HG03060 (cell line): ENCODE measurements at regions not wholly inside any gene's neighbourhood (a gene's known extent, or its start where the extent isn't known, plus 50 kb on each side); places are given as distances from the start of the nearest gene placed in this dataset.

Experiments used
- ATAC-seq: cut with Tn5 transposase; IDR thresholded peaks from one replicate; pipeline ENCODE4 v1.9.1; 2021; ENCODE audit warnings: low read depth, moderate number of reproducible peaks; ENCODE audit not compliant: unreplicated experiment

DNA sequence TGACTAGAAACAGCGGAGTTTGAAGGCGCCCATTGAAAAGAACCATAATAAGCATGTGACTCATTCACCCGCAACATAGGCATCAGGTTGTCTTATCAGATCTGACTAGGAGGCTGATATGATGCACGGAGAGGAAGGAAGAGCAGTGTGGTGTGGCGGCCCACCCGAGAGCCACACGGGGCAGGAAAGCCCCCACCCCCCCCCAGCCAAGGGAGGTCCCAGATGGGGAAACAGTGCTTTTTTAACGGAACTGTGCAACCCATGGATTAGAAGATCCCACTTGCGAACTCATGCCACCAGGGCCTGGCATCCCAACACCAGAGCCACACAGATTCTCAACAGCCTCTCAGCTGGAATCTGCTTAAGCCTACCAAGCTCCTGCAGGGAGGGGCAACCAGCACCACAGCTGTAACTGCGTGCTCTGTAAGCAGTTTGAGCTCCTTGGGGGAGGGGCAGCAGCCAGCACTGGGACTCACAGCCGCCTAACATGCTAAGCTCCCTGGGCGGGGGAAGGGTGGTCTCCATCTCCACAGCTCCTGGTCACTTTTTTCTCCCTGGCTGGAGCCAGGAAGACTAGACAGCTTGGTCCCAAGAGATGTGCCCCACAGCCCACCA lies 466.2 kb downstream of the PDGFC start:
- no peak for ATAC-seq

DNA sequence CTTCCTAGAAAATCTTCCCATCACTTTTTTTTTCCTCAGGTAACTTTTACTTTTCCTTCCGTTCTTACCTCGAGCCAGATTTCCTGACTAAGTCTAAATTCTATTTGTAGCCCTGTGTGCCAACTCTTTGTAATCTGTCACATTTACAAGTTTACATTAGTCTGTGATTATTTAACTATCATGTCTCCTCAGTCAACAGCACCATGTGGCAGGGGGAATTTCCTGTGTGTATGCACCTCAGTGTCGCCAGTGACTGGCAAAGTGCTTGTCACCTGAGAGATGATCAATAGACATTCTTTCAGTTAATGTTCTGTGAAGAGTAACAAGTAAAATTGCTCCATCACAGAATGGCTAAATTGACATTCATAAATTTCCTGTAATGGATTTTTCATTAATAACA lies 468.5 kb downstream of the PDGFC start:
- no peak for ATAC-seq

DNA sequence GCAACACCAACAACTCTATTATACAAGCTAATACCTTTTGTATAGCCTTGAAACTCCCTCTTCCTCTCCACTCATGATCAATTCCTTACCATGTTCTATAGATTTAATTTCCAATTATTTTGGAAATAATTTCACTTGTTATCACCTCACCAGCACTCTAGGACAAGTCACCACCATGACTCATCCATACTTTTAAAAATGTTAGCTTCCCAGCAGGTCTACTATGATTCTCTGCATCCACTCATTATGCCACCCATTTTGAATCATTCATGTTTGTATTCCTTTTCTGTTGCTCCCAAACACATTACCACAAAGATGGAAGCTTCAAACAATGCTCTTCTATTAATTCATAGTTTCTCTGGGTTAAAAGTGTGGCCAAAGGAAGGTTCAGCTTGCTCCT lies 469.6 kb downstream of the PDGFC start:
- no peak for ATAC-seq

DNA sequence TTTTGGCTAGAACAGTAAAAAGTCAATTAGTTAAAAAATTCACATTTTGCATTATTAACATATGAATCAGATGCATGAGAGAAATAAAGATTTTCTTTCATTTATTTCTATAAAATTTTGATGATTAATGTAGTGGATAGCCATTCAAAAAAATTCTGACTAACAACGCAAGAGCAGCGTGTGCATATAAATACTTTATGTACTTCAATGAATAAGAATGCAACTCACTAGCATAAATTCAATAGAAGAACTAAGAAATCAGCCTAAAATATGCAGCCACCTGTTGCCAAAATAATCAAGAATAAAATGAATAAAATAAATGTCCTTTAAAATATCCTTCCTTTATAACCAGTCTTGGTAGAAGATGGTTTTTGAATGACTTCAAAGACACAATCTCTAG lies 471.9 kb downstream of the PDGFC start:
- no peak for ATAC-seq

DNA sequence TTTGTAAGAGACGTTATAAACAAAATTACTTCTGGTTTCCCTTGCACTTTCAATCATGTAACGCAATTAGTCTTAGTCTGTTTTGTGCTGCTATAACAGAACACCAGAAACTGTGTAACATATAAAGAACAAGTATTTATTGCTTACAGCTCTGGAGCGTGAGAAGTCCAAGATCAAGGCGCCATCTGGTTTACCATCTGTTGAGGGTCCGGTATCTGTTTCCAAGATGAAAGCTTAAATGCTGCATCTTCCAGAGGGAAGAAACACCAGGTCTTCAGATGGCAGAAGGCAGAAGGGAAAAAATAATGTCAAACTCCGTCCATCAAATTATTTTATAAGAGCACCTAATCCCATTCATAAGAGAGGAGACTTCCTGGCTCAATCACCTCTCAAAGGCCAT lies 474.1 kb downstream of the PDGFC start:
- no peak for ATAC-seq

DNA sequence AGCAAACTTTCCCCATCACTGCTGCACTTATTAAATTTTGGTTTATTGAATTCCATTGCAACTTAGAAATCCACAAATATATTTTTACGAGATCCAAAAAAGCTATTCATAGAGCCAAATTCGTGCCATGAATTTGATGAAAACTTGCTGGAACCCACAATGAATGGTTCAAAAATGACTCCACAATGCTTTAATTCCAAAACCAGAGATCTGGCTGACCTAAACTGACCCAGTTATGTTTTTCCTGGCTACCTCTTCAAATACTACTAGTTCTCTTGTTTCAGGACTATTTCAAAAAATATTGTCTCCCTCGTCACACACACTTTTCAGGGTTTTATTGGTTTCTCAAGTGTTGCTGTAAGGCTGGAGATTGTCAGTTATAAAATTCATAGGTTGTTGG lies 474.8 kb downstream of the PDGFC start:
- ATAC-seq, result no peak

DNA sequence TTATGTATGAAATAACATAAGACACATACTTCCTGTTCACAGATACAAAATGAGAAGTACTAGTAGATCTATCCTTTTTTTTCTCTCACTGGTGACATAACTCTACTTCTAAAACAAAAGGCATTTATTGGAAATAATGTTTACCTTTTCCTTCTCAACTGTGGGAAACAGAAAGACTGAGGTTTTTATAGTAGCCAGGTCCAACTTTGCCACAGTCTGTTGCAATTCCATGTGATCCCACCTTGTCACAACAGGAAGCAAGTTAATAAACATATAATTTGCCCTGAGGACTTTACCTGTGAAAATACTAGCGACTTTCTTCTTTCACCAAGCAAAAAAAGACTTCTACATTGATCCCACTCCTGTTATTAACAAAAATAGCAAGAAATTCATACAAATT lies 475.8 kb downstream of the PDGFC start:
- no peak for ATAC-seq

DNA sequence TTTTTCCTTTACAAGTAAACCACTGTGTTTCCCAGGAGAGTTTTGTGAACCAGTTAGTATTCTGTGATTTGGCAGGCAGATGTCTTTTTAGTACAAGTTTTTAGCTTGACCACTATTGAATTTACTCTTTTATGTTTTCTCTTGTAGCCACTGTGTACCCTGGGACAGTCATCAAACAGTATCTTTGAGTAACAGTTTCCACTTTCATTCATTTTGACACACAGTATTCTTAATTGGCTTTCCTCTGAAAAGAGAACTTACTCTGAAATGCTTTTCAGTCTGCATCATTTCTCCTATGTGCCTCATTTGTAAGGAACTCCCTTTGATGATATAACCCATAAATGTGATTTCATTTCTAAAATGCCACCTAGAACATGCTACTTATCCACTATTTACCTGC lies 476.5 kb downstream of the PDGFC start:
- ATAC-seq, result no peak

DNA sequence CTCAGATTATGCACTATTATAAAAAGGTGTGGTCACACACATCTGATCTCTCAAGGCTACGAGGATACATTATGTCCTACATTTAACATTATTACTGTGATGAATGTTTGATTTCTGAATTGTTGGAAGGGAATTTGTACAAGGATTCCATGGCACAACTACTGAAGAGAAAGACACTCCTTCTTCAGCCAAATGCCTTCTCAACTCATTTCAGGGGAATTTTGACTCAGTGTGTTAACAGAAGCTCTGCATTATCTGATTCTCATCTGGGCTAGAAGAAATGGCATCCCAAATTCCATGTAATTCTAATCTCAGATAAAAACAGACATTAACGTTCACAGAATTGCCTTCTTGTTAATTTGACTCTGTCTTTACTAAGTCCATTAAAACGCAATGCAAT lies 477.7 kb downstream of the PDGFC start:
- ATAC-seq, result no peak

DNA sequence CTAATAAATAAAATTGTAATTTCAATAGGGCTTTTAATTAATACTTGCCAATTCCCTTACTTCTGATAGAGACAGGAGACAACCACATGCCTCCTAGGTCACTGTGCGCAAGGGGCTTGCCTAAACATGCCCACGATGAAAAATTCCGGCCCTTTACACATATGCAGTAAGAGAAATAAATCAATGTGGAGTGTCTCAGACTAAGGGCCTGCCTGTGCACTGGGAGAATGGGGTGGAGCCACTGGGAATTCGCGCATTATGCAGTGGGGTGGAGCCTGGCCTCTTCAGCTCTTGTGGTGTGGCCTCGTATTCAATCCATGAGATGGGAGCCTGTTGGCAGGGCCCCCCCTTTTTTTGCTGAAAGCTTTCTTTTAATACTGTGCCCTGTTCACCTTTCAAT lies 484.5 kb downstream of the PDGFC start:
- ATAC-seq, result no peak

DNA sequence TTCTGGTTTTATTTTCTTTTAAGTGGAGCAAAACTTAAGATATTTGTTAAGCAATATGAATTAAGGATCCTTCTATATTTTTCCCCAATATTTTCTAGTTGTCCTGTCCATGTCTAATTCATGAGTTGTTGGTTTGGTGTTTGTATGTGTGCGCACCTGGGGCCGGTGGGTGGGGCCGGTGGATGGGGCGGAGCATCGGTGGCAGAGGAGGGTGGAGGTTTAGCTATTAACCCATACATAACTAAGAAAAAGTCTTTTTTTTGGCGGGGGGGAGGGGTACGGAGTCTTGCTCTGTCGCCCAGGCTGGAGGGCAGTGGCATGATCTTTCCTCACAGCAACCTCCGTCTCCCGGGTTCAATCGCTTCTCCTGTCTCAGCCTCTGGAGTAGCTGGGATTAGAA lies 489.8 kb downstream of the PDGFC start:
- no peak for ATAC-seq

DNA sequence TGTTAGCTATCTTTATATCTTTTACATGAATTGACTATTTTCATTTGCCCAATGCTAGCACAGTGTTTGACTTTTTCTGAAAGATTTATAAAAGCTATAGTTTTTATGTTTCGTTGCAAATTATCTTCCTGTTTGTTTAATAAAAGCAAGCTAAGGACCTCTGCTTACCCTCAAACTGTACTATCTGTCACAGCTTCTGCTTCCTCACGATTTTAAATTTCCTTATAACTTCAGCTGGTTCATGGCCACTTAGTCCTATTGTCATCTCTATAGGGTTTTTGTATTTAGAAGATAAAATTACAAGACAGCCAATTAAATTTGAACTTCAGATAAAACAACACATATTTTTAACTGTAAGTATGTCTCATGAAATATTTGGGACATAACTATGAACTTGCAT lies 494.0 kb downstream of the PDGFC start:
- no peak for ATAC-seq

DNA sequence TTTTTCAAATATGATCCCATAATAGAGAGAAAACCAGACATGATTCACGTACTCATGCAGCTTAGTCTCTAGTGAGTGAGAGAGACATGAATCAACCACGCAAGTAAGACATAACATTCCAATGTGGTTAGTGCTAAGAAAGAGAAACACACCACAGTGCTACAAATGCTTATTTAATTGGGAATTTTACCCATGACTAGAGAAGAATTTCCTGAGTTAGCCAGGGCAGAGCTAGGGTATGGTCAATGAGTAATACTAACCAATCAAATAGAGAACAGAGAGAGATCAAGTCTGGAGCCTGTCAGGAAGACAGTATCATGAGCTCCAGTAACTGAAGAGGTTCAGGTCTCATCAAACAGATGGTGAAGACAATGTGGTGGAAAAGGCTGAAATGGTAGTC lies 495.2 kb downstream of the PDGFC start:
- ATAC-seq, result no peak

DNA sequence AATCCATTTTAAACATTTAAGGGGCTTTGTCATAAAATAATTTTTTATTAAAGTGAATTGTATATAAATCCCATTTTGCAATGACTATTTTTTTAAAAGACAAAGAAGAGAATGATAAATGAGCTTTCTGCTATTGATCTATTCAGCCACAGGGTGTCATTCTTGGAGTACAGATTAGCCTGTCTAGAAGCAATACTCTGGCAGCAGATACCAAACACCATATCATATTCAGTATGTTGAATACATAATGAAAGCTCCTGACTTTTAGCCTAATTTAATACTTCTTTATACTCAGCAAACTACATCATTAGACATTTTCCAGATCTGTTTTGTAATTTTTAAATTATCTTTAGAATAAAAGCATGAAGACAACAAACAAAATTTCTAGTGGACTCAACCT lies 496.3 kb downstream of the PDGFC start:
- ATAC-seq, result peak; percentile 37

DNA sequence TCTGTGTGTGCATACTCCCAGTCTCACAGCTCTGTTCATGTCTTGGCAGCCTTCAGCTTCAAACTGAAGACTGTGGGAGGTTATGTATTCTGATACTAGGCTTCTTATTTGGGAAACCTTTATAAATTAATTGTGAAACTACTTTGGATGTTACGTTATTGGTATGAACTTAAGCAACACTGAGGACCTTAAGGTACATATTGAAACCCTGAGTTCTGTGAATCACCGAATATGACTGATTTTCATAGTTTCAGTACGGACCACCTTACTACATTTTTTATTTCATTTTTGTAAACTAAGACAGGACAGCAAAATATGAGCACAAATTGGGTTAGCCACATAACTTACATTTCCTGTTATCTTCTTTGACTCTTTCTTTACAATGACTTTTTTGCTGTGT lies 498.4 kb downstream of the PDGFC start:
- ATAC-seq, result peak; percentile 39

DNA sequence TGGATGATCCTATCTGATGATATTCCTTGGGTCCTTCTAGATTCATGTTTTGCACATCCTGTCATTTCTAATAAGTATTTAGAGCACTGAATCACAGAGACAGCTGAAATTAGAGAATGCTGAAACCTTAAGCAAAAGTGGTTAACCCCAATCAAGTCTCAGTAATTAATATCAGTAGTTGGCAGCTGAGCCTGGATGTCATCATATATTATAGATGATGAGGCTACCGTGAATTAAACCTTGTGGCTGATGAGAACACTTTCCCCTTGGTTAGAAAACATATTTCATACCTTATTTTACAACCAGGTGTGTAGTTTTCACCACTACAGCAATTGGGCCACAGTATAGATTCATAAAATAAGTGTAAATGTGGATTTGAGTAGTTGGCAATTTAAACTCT lies 499.0 kb downstream of the PDGFC start:
- no peak for ATAC-seq

DNA sequence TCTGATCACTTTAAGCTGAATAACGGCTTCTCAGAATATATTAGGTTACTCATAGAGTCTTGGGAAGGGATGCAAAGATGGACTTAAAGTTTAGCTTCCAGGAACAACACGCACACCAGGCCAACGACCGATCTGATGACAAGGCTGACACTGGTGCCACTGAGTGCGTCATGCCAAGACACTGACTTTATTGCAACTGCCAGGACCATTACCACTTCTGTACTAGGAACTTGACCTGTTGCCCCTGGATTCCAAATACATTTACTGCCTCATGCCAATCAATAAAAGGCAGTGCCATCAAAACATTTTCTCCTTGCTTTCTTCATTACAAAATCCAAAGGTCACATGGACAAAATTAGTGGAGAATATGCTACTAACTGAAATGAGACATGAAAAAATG lies 505.9 kb upstream of the CTSO start:
- no peak for ATAC-seq

DNA sequence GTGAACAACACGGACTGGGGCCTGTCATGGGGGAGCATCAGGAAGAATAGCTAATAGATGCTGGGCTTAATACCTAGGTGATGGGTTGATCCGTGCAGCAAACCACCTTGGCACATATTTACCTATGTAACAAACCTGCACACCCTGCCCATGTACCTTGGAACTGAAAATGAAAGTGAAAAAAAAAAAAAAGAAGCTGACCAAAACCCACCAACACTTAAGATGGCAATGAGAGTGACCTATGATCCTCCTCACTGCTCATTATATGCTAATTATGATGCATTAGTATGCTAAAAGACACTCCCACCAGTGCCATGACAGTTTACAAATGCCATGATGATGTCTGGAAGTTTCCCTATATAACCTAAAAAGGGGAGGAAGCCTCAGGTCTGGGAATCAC lies 503.2 kb upstream of the CTSO start:
- no peak for ATAC-seq

DNA sequence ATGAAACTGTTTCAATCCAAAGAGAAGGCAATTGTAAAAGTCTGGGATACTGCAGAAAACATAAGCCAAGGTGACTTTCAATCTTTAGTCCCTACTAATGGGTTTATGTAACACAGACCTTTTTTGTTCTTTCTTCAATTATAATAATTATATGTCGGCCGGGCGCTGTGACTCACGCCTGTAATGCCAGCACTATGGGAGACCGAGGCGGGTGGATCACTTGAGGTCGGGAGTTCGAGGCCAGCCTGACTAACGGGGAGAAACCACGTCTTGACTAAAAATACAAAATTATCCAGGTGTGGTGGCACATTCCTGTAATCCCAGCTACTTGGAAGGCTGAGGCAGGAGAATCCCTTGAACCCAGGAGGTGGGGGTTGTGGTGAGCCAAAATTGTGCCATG lies 489.8 kb upstream of the CTSO start:
- ATAC-seq, result no peak

DNA sequence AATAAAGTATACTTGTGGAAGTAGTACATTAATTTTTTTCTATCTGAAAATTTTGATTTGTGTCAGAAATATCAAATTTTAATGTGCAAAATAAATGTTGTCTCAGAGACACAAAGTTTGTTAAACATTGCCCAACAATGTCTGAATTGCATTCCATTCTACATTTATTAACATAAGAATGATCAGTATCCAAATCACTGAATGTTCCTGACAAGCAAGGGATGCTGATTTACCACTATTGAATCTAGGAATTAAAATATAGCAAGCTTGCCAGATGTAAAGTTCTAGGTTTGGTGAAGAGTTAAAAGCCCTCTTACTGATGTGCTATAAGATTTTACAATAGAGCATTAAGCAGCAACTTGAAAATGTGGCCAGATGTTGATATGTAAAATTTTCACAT lies 489.2 kb upstream of the CTSO start:
- no peak for ATAC-seq

DNA sequence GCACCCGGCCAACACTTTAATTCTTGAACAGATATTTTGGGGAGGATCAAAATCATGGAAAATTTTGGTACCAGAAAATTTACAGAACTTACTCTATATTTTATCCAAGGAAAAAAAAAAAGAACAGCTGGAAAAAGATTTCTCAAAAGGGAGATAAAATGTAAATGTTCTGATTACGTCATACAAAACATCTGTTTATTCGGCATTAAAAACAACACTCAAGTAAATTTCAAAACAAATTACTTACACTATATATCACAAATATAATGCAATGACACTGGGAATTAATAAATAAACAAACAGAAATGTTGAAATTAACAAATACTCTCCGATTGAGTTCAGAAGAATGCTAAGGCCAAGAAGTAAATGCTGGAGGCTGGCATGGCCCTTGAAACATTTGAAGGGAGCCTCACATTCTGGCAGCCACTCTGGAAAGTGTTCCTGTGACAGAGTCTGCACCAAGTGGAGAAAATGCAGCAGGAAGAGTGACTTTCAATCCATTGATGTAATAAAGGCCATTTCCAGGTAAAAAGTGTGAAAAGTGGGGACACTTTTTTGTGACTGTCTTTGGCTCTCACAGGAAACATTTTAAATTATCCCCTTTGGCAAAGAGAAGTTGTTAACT lies 486.0 kb upstream of the CTSO start:
- no peak for ATAC-seq

DNA sequence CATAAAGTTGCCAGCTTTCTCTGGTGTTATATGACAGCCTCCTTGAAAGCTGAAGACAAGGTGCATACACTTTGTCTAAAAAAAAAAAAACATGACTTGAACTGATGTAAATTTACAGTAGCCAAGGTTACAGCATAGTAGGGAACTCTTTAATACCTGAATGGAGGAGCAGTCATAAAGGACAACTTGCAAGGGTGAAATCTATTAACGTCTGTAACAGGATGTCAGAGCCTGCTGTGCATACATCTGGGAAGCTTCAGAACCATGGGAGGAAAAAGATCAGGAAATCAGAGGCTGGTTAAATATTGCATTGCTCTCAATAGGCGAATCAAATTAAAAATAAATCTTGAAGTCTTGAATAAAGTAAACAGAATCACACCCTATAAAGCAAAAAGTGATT lies 484.0 kb upstream of the CTSO start:
- ATAC-seq, result no peak

DNA sequence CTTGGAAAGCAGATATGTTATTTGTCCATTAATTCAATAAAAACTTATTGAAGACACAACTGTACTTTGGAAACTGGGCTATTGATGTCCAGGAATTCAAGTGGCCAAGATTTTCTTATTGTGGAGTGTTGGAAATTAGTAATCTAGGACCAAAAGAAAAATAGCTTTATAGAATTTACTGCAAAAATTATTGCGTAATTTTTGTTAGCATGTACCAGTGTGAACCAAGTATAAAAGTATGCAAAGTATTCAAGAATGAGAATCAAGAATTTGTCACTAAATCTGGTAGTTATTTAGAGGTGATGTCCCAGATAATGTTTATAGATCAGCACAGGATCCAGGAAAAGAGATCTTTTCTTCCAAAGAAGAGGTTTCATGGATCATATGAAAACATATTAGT lies 468.9 kb upstream of the CTSO start:
- no peak for ATAC-seq
